ENCODE measurements at regions not wholly inside any gene's neighbourhood (a gene's known extent, or its start where the extent isn't known, plus 50 kb on each side); places are given as distances from the start of the nearest gene placed in this dataset.
"Not testable (repeated sequence)": the region's sequence is repeated elsewhere in the genome, so short reads cannot be mapped to it uniquely, and the experiment has no call there.

- DNase-seq = peak; percentile 56
These were observed 97.5 kb downstream of the SH3YL1 start for GRCh38 chr2:166381-166780.

- DNase-seq = no peak
These were observed 98.3 kb downstream of the SH3YL1 start for GRCh38 chr2:165530-165929.

DNA sequence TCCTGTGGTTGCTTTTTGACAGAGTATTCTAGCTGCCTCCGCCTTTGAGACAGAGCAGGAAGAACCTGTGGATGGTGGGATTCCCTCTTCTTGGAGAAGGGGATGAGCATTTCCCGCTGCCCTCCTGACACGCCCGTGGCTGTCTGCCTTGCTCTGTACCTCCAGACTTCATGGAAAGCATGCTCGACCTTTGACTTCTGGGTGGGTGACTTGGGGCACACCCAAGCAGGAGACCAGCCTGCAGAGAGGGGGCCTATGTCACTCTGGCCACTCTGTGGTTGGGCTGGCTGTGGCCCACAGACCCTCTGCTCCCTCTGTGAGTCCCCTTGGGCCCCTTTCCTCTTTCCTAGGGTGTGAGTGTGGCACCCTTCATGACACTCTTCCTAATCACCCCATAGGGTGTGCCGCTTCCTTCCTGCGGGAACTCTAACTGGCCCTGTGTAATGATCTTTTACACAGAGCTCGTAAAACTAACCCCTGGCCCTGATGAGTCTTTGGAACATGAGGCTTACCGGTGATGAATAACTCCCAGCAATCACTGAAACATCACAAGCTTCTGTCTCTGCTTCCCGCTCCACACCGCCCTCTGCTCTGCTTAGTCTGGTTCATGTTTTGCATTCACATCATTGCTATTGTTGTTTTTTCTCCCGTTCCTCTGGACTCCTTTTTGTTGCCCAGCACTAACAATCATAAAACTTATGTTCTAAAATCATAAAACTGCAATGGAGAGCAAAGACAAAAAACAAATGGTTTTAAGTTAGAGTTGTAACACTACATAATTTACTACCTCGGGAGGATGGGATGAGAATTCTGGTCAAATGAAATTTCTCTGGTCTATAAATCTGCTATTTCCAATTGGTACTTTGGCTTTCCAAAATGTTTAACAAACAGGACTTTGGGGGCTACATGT is 101.1 kb downstream of the SH3YL1 start:
- no peak for DNase-seq

- DNase-seq = no peak
These were observed 102.1 kb downstream of the SH3YL1 start for GRCh38 chr2:161729-162128.

GRCh38 chr2:151553-152334 is 105.4 kb upstream of the FAM110C start:
- no peak for DNase-seq

DNA sequence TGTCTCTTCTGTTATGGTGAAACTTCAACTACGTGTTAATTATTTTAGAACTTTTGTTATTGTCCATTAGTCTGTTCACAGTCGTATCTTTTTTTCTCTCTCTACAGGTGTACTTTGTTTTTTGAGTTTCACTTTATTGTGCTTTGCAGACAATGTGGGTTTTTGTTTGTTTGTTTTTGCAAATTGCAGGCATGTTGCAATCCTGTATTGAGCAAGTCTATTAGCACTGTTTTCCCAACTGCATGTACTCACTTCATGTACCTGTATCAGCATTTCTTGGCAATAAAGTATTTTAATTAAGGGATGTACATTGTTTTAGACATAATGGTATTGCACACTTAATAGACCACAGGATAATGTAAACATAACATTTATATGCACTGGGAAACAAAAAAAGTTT is 99.1 kb upstream of the FAM110C start:
- no peak for DNase-seq

GRCh38 chr2:141611-142010 is 95.3 kb upstream of the FAM110C start:
- no peak for DNase-seq

DNA sequence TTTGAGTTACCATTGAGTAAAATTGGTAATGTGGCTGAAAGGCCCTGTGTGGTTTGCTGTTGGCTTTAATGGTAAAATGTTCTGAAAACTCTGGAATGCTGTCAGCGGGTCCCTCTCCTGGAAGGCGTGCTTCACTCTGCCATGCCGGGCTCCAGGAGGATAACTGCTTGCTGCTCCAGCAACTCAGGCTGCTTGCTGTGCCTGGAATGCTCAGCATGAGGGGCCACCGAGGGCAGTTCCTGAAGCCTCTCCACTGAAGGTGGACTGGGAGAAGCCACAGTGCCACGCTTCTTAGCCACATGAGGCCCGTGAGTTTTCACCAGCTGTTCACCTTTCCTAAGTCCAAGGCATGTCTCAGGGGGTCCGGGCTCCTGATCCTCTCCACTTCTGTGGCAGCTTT is 90.4 kb upstream of the FAM110C start:
- no peak for DNase-seq

GRCh38 chr2:133675-134593 is 87.6 kb upstream of the FAM110C start:
- DNase-seq = no peak

GRCh38 chr2:126769-127168 is 80.5 kb upstream of the FAM110C start:
- not testable (repeated sequence) for DNase-seq

- no peak for DNase-seq
These were observed 78.1 kb upstream of the FAM110C start for GRCh38 chr2:124241-124880.

DNA sequence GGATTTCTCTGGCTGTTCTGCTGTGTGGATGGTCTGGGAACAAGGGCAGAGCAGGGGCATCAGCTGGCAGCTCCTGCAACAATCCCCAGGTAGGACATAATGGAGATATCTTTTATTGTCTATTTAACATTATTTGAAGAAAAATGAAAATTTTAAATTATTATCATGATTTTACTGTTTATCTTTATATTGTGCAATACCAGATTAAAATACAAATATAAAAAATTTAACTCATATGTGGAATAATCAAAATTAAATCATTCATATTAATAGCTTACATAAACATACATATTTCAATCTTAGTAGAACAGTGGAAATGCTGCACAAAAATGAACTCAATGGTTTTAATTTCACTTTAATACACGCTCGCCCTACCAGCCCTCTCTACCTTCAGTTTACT is 70.6 kb upstream of the FAM110C start:
- DNase-seq = no peak

DNA sequence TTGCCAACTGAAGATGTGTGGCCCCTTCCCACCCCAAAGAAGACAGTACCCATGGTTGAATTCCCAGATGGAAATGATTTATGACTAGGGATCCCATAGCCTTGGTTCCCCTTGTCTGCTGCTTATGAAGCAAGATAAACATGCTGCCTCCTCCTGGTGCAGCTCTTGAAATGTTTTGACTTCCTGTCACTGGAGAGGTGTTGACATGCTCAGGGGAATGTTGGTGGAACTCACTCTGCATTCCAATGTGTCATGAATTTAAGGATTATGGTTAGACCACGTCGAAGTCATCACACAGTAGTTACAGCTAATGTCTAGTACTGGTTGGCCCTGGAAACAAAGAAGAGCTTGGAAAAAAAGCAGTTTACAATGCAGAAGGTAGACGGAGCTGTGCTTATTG is 69.0 kb upstream of the FAM110C start:
- no peak for DNase-seq

- DNase-seq = no peak
These were observed 68.3 kb upstream of the FAM110C start for GRCh38 chr2:114616-115015.

DNA sequence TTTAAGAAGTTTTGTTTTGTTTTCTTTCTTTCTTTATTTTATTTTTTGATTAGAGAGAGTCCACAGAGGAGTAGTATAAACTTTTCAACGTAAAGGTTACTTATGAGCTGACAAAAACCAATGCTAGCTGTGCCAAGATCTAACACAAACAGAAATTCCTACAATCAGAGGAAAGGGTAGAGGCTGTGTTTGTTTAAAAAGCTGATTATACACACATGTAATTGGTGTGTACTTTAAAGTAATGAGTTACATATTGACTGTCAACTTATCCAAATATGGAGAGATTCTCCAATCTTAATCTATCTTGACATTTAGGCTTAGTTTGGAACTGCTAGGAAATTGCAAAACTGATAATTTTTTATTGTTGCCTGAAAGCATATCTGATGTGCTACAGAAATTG is 63.7 kb upstream of the FAM110C start:
- no peak for DNase-seq

- no peak for DNase-seq
These were observed 62.9 kb upstream of the FAM110C start for GRCh38 chr2:108920-109809.

DNA sequence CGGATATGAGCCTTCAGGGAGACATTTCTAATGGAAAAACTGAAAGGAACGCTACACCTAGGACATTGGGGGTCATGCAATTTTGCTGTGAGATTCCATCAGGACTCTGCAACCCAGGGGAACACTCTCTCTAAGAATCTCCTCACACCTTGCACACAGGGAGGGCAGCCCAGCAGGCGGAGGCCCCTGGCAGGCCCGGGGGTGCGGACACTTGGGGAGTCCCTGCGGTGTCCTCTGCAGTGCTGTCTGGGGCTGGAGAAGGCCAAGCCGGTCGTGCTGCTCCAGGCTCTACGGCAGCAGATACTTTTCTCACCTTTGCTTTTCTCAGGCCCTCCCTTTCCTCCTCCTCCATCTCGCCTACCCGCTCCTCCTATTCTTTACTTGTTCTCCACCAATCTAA is 54.7 kb upstream of the FAM110C start:
- no peak for DNase-seq

Data from NCI-H345 (cell line).